ENCODE measurements at regions not wholly inside any gene's neighbourhood (a gene's known extent, or its start where the extent isn't known, plus 50 kb on each side); places are given as distances from the start of the nearest gene placed in this dataset.
"Not testable (repeated sequence)": the region's sequence is repeated elsewhere in the genome, so short reads cannot be mapped to it uniquely, and the experiment has no call there.

GRCh38 chrX:79466636-79467035 is 99.5 kb upstream of the ITM2A start:
- no peak for ATAC-seq (ENCODE audit: low FRiP score in 2 of 2)

GRCh38 chrX:79462458-79462857 is 95.3 kb upstream of the ITM2A start:
- no peaks in the 10 kb centered on the region for H3K36me3 ChIP-seq
- 93 to 97% methylated on average over 3 of the region's 3 CpGs for WGBS, 2 donors
- no peaks in the 10 kb centered on the region for H3K27me3 ChIP-seq
- TF ChIP-seq POLR2A (IDR thresholded peaks at IDR 0.05), result no peak
- no peak for TF ChIP-seq POLR2AphosphoS5 (IDR thresholded peaks at IDR 0.05)
- TF ChIP-seq CTCF (IDR thresholded peaks at IDR 0.05), result no peak
- TF ChIP-seq EP300 (IDR thresholded peaks at IDR 0.05), result no peak
- no peaks in the 10 kb centered on the region for H3K9me3 ChIP-seq
- ATAC-seq (ENCODE audit: low FRiP score in 2 of 2) (no peak), DNase-seq (no peak)
- no peak overlapping the region for H3K4me3 ChIP-seq
- H3K4me1 ChIP-seq, result no peaks in the 10 kb centered on the region
- H3K27ac ChIP-seq, result no peak overlapping the region

More at GRCh38 chrX:79466636-79467035, 99.5 kb upstream of the ITM2A start:
- TF ChIP-seq CTCF (IDR thresholded peaks at IDR 0.05) (no peak), POLR2A (IDR thresholded peaks at IDR 0.05) (no peak), POLR2AphosphoS5 (IDR thresholded peaks at IDR 0.05) (no peak), EP300 (IDR thresholded peaks at IDR 0.05) (no peak)
- Histone ChIP-seq H3K36me3 (no peaks in the 10 kb centered on the region), H3K27me3 (no peaks in the 10 kb centered on the region), H3K4me3 (no peak overlapping the region), H3K27ac (no peak overlapping the region), H3K9me3 (no peaks in the 10 kb centered on the region), H3K4me1 (no peaks in the 10 kb centered on the region)
- DNase-seq, result no peak

- 70 to 83% methylated on average over 2 to 9 of the region's 9 CpGs for WGBS, 2 donors
- not testable (repeated sequence) for H3K4me1 ChIP-seq; DNase-seq; H3K27ac ChIP-seq; ATAC-seq (ENCODE audit: low FRiP score in 2 of 2); H3K27me3 ChIP-seq; H3K36me3 ChIP-seq; H3K4me3 ChIP-seq; H3K9me3 ChIP-seq
Measured at GRCh38 chrX:79456593-79456992, 89.5 kb upstream of the ITM2A start.

- DNase-seq (no peak), ATAC-seq (ENCODE audit: low FRiP score in 2 of 2) (no peak)
- no peaks in the 10 kb centered on the region for H3K27me3 ChIP-seq
- H3K27ac ChIP-seq, result no peak overlapping the region
- no peaks in the 10 kb centered on the region for H3K36me3 ChIP-seq
- no peaks in the 10 kb centered on the region for H3K4me1 ChIP-seq
- 75 to 83% methylated on average over 1 of the region's 1 CpG for WGBS, 2 donors
- no peak for TF ChIP-seq CTCF (IDR thresholded peaks at IDR 0.05)
- TF ChIP-seq EP300 (IDR thresholded peaks at IDR 0.05), result no peak
- TF ChIP-seq POLR2A (IDR thresholded peaks at IDR 0.05), result no peak
- TF ChIP-seq POLR2AphosphoS5 (IDR thresholded peaks at IDR 0.05), result no peak
- no peaks in the 10 kb centered on the region for H3K9me3 ChIP-seq
- no peak overlapping the region for H3K4me3 ChIP-seq
Measured at GRCh38 chrX:79452881-79453280, 85.7 kb upstream of the ITM2A start.

- H3K9me3 ChIP-seq, result no peaks in the 10 kb centered on the region
- H3K4me1 ChIP-seq, result no peaks in the 10 kb centered on the region
- H3K27ac ChIP-seq, result no peak overlapping the region
- no peaks in the 10 kb centered on the region for H3K36me3 ChIP-seq
- DNase-seq (no peak), ATAC-seq (ENCODE audit: low FRiP score in 2 of 2) (no peak)
- no peaks in the 10 kb centered on the region for H3K27me3 ChIP-seq
- no peak for TF ChIP-seq CTCF (IDR thresholded peaks at IDR 0.05)
- no peak for TF ChIP-seq EP300 (IDR thresholded peaks at IDR 0.05)
- TF ChIP-seq POLR2A (IDR thresholded peaks at IDR 0.05), result no peak
- no peak for TF ChIP-seq POLR2AphosphoS5 (IDR thresholded peaks at IDR 0.05)
- WGBS, 2 donors, result 57 to 90% methylated on average over 3 of the region's 3 CpGs
- H3K4me3 ChIP-seq, result no peak overlapping the region
Measured at GRCh38 chrX:79444694-79445210, 77.6 kb upstream of the ITM2A start.
